ENCODE measurements at regions not wholly inside any gene's neighbourhood (a gene's known extent, or its start where the extent isn't known, plus 50 kb on each side); places are given as distances from the start of the nearest gene placed in this dataset.

DNA sequence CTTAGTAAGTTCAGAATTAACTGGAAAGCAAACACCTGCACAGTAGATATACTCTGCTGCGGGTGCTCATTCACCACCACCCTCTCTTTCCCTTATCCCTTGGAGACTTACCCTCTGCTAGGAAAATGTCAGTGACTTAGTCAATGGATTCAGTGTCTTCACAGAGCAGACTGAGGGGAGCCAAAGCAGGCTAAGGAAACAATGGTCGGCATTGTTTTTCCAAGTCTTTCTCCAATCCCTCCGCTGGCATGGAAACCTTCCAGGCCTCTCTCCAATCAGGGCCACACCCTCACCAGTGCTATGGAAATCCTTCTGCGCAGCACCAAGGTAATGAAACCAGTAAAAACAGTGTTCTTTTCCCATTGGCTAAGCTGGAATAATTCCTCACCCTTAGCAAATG lies 531.2 kb downstream of the TFAP2B start:
- WGBS (ENCODE audit: extremely low coverage, insufficient coverage, low lambda C conversion rate): no CpG with 5 or more reads among the region's 4 CpGs

DNA sequence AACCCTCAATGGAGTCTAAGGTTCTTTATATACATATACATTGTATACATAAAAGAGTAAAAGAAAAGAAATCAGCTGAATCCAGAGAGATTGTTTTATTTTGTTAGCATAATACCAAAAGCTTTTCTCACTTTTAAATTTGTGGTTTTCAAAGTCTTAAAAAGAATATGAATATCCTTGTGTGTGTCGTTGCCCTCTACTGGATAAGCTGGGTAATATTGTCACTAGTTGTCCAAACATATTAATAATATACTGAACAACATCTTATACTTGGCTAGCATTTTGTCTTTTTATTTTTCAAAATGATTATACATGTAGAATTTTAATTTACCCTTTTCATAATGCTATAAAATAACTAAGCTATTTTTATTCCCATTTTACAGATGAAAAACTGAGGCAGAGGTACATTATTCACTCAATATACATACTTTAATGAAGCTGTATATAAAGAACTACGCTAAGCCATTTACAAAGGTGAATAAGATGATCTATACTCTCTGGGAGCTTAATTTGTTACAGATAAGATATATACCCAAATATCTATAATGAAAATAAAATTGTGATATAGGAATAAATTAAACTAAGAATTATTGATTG lies 531.7 kb downstream of the TFAP2B start:
- Histone ChIP-seq H3K79me1 (ENCODE audit: low read length) (no peaks in the 10 kb centered on the region), H3K79me2 (ENCODE audit: control insufficient read depth, insufficient read depth, low read length) (no peaks in the 10 kb centered on the region), H3K36me3 (ENCODE audit: control insufficient read depth, insufficient read depth, low read length) (no peaks in the 10 kb centered on the region), H3K56ac (ENCODE audit: low read length) (no peak overlapping the region), H2BK5ac (ENCODE audit: low read length) (no peak overlapping the region), H3K9ac (ENCODE audit: low read length) (no peak overlapping the region), H3K4me1 (ENCODE audit: control insufficient read depth, low read depth, low read length) (no peaks in the 10 kb centered on the region), H3K4me3 (ENCODE audit: low read length) (no peak overlapping the region), H3K4me2 (ENCODE audit: low read length) (no peak overlapping the region), H4K8ac (ENCODE audit: low read depth, low read length) (no peak overlapping the region), H3K27ac (ENCODE audit: low read depth, low read length) (no peak overlapping the region), H3K18ac (ENCODE audit: low read length) (no peak overlapping the region), H3K27me3 (ENCODE audit: insufficient read depth, low read length, poor library complexity) (no peaks in the 10 kb centered on the region), H4K5ac (ENCODE audit: low read length) (no peak overlapping the region), H2BK120ac (ENCODE audit: low read depth, low read length) (no peak overlapping the region), H3K4ac (ENCODE audit: low read depth, low read length) (no peak overlapping the region), H2AK5ac (ENCODE audit: low read length) (no peak overlapping the region), H2BK15ac (replicated peaks; ENCODE audit: low read depth) (no peak overlapping the region), H3K23ac (ENCODE audit: low read length) (no peak overlapping the region)
- WGBS (ENCODE audit: extremely low coverage, insufficient coverage, low lambda C conversion rate): no CpG with 5 or more reads among the region's 2 CpGs
- no peak for DNase-seq

More for the DNA sequence above, 531.2 kb downstream of the TFAP2B start:
- Histone ChIP-seq H3K27ac (ENCODE audit: low read depth, low read length) (no peak overlapping the region), H3K36me3 (ENCODE audit: control insufficient read depth, insufficient read depth, low read length) (no peaks in the 10 kb centered on the region), H3K4ac (ENCODE audit: low read depth, low read length) (no peak overlapping the region), H2BK120ac (ENCODE audit: low read depth, low read length) (no peak overlapping the region), H3K79me1 (ENCODE audit: low read length) (no peaks in the 10 kb centered on the region), H3K4me2 (ENCODE audit: low read length) (no peak overlapping the region), H2AK5ac (ENCODE audit: low read length) (no peak overlapping the region), H4K5ac (ENCODE audit: low read length) (no peak overlapping the region), H3K56ac (ENCODE audit: low read length) (no peak overlapping the region), H3K18ac (ENCODE audit: low read length) (no peak overlapping the region), H3K23ac (ENCODE audit: low read length) (no peak overlapping the region), H4K8ac (ENCODE audit: low read depth, low read length) (no peak overlapping the region), H3K9ac (ENCODE audit: low read length) (no peak overlapping the region), H2BK15ac (replicated peaks; ENCODE audit: low read depth) (no peak overlapping the region), H3K4me3 (ENCODE audit: low read length) (no peak overlapping the region), H3K27me3 (ENCODE audit: insufficient read depth, low read length, poor library complexity) (no peaks in the 10 kb centered on the region), H2BK5ac (ENCODE audit: low read length) (no peak overlapping the region), H3K4me1 (ENCODE audit: control insufficient read depth, low read depth, low read length) (no peaks in the 10 kb centered on the region), H3K79me2 (ENCODE audit: control insufficient read depth, insufficient read depth, low read length) (no peaks in the 10 kb centered on the region)
- no peak for DNase-seq

DNA sequence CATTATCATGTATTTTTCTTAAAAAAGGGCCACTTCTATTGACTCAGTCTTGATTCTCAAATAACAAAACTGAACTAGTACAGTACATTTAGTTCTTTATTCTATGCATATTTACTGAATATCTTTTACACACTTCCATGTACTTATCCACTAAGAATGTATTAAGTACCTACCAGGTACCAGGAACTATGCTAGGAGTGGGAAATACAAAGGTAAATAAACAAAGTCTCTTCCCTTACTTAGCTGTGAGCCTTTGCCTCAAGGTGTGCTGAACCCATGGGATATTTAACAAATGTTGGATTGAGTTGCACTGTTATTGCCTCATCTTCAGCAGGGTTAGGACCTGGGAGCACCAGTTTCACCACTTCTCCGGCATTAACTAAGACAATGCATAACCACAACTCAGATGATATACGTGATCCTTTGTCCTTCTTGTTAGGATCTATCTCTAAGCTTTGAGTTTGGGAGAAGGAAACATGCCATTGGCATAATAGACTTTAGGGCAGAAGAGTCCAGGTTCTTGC lies 533.9 kb downstream of the TFAP2B start:
- no peak overlapping the region for H4K8ac ChIP-seq (ENCODE audit: low read depth, low read length)
- no peak overlapping the region for H3K23ac ChIP-seq (ENCODE audit: low read length)
- H3K27me3 ChIP-seq (ENCODE audit: insufficient read depth, low read length, poor library complexity): no peaks in the 10 kb centered on the region
- H3K79me2 ChIP-seq (ENCODE audit: control insufficient read depth, insufficient read depth, low read length): no peaks in the 10 kb centered on the region
- DNase-seq: no peak
- no peak overlapping the region for H3K4me2 ChIP-seq (ENCODE audit: low read length)
- H3K4ac ChIP-seq (ENCODE audit: low read depth, low read length): no peak overlapping the region
- H3K9ac ChIP-seq (ENCODE audit: low read length): no peak overlapping the region
- no peak overlapping the region for H4K5ac ChIP-seq (ENCODE audit: low read length)
- no peaks in the 10 kb centered on the region for H3K36me3 ChIP-seq (ENCODE audit: control insufficient read depth, insufficient read depth, low read length)
- no peak overlapping the region for H2BK5ac ChIP-seq (ENCODE audit: low read length)
- no peaks in the 10 kb centered on the region for H3K79me1 ChIP-seq (ENCODE audit: low read length)
- H3K4me1 ChIP-seq (ENCODE audit: control insufficient read depth, low read depth, low read length): no peaks in the 10 kb centered on the region
- H3K27ac ChIP-seq (ENCODE audit: low read depth, low read length): no peak overlapping the region
- no peak overlapping the region for H3K56ac ChIP-seq (ENCODE audit: low read length)
- no peak overlapping the region for H2BK15ac ChIP-seq (replicated peaks; ENCODE audit: low read depth)
- no peak overlapping the region for H2AK5ac ChIP-seq (ENCODE audit: low read length)
- H3K18ac ChIP-seq (ENCODE audit: low read length): no peak overlapping the region
- no CpG with 5 or more reads among the region's 2 CpGs for WGBS (ENCODE audit: extremely low coverage, insufficient coverage, low lambda C conversion rate)
- H2BK120ac ChIP-seq (ENCODE audit: low read depth, low read length): no peak overlapping the region
- H3K4me3 ChIP-seq (ENCODE audit: low read length): no peak overlapping the region

- Histone ChIP-seq H3K4ac (ENCODE audit: low read depth, low read length) (no peak overlapping the region), H3K27me3 (ENCODE audit: insufficient read depth, low read length, poor library complexity) (no peaks in the 10 kb centered on the region), H3K4me1 (ENCODE audit: control insufficient read depth, low read depth, low read length) (no peaks in the 10 kb centered on the region), H4K8ac (ENCODE audit: low read depth, low read length) (no peak overlapping the region), H3K56ac (ENCODE audit: low read length) (no peak overlapping the region), H2BK120ac (ENCODE audit: low read depth, low read length) (no peak overlapping the region), H3K4me2 (ENCODE audit: low read length) (no peak overlapping the region), H4K5ac (ENCODE audit: low read length) (no peak overlapping the region), H3K4me3 (ENCODE audit: low read length) (no peak overlapping the region), H2AK5ac (ENCODE audit: low read length) (no peak overlapping the region), H3K18ac (ENCODE audit: low read length) (no peak overlapping the region), H3K36me3 (ENCODE audit: control insufficient read depth, insufficient read depth, low read length) (no peaks in the 10 kb centered on the region), H3K79me1 (ENCODE audit: low read length) (no peaks in the 10 kb centered on the region), H2BK15ac (replicated peaks; ENCODE audit: low read depth) (no peak overlapping the region), H3K9ac (ENCODE audit: low read length) (no peak overlapping the region), H3K27ac (ENCODE audit: low read depth, low read length) (no peak overlapping the region), H2BK5ac (ENCODE audit: low read length) (no peak overlapping the region), H3K79me2 (ENCODE audit: control insufficient read depth, insufficient read depth, low read length) (no peaks in the 10 kb centered on the region), H3K23ac (ENCODE audit: low read length) (no peak overlapping the region)
- no CpG with 5 or more reads among the region's 2 CpGs for WGBS (ENCODE audit: extremely low coverage, insufficient coverage, low lambda C conversion rate)
- no peak for DNase-seq
Measured at GRCh38 chr6:51360287-51360686, 541.6 kb downstream of the TFAP2B start.

- Histone ChIP-seq H2BK15ac (replicated peaks; ENCODE audit: low read depth) (no peak overlapping the region), H3K4me1 (ENCODE audit: control insufficient read depth, low read depth, low read length) (no peaks in the 10 kb centered on the region)
Measured at GRCh38 chr6:51365566-51365965, 546.9 kb downstream of the TFAP2B start.

DNA sequence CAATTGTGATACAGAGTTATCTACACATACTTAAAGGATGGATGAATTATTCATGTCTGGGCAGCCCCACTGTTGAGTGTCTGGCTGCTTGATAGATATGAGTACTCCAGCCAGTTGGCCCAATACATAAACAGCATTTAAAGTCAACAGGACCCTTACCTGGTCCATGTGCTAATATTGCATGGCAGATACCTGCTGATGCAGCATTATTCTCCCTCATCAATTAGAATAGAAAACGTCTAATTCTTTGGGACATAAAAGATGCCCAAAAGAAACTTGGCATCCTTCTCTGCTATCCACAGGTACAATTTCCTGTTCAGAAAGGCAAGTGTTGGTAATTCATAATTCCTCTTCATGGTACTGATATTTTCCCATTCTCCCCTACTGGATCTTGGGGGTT lies 550.8 kb downstream of the TFAP2B start:
- Histone ChIP-seq H3K4me1 (ENCODE audit: control insufficient read depth, low read depth, low read length) (peaks cover 3% of the 10 kb centered on the region), H3K9ac (ENCODE audit: low read length) (no peak overlapping the region), H3K18ac (ENCODE audit: low read length) (no peak overlapping the region), H3K79me2 (ENCODE audit: control insufficient read depth, insufficient read depth, low read length) (no peaks in the 10 kb centered on the region), H4K5ac (ENCODE audit: low read length) (no peak overlapping the region), H3K56ac (ENCODE audit: low read length) (no peak overlapping the region), H3K36me3 (ENCODE audit: control insufficient read depth, insufficient read depth, low read length) (no peaks in the 10 kb centered on the region), H3K4me2 (ENCODE audit: low read length) (no peak overlapping the region), H3K79me1 (ENCODE audit: low read length) (no peaks in the 10 kb centered on the region), H3K27ac (ENCODE audit: low read depth, low read length) (no peak overlapping the region), H3K23ac (ENCODE audit: low read length) (no peak overlapping the region), H3K4ac (ENCODE audit: low read depth, low read length) (no peak overlapping the region), H4K8ac (ENCODE audit: low read depth, low read length) (no peak overlapping the region), H2AK5ac (ENCODE audit: low read length) (no peak overlapping the region), H2BK5ac (ENCODE audit: low read length) (no peak overlapping the region), H2BK15ac (replicated peaks; ENCODE audit: low read depth) (no peak overlapping the region), H2BK120ac (ENCODE audit: low read depth, low read length) (no peak overlapping the region), H3K27me3 (ENCODE audit: insufficient read depth, low read length, poor library complexity) (no peaks in the 10 kb centered on the region), H3K4me3 (ENCODE audit: low read length) (no peak overlapping the region)
- no CpG with 5 or more reads among the region's 1 CpG for WGBS (ENCODE audit: extremely low coverage, insufficient coverage, low lambda C conversion rate)
- DNase-seq: no peak

More at GRCh38 chr6:51365566-51365965, 546.9 kb downstream of the TFAP2B start:
- Histone ChIP-seq H3K79me2 (ENCODE audit: control insufficient read depth, insufficient read depth, low read length) (no peaks in the 10 kb centered on the region), H3K4me3 (ENCODE audit: low read length) (no peak overlapping the region), H3K4me2 (ENCODE audit: low read length) (no peak overlapping the region), H2AK5ac (ENCODE audit: low read length) (no peak overlapping the region), H3K79me1 (ENCODE audit: low read length) (no peaks in the 10 kb centered on the region), H3K9ac (ENCODE audit: low read length) (no peak overlapping the region), H2BK5ac (ENCODE audit: low read length) (no peak overlapping the region), H3K18ac (ENCODE audit: low read length) (no peak overlapping the region), H3K23ac (ENCODE audit: low read length) (no peak overlapping the region), H4K5ac (ENCODE audit: low read length) (no peak overlapping the region), H4K8ac (ENCODE audit: low read depth, low read length) (no peak overlapping the region), H3K56ac (ENCODE audit: low read length) (no peak overlapping the region), H2BK120ac (ENCODE audit: low read depth, low read length) (no peak overlapping the region), H3K27me3 (ENCODE audit: insufficient read depth, low read length, poor library complexity) (no peaks in the 10 kb centered on the region), H3K36me3 (ENCODE audit: control insufficient read depth, insufficient read depth, low read length) (no peaks in the 10 kb centered on the region), H3K27ac (ENCODE audit: low read depth, low read length) (no peak overlapping the region), H3K4ac (ENCODE audit: low read depth, low read length) (no peak overlapping the region)
- DNase-seq: no peak

Data from mesendoderm (in vitro differentiated cells).